KG1 (cell line): ENCODE measurements at regions not wholly inside any gene's neighbourhood (a gene's known extent, or its start where the extent isn't known, plus 50 kb on each side); places are given as distances from the start of the nearest gene placed in this dataset.
"Not testable (repeated sequence)": the region's sequence is repeated elsewhere in the genome, so short reads cannot be mapped to it uniquely, and the experiment has no call there.

ENCODE experiments used
- DNase-seq: peaks from one replicate; lab custom pipeline; 2025; lab: John Stamatoyannopoulos, UW

- DNase-seq: no peak
These were observed 155.6 kb upstream of the GHITM start for GRCh38 chr10:83983578-83984255.

- DNase-seq: no peak
These were observed 155.1 kb upstream of the GHITM start for GRCh38 chr10:83984256-83984640.

- no peak for DNase-seq
These were observed 152.5 kb upstream of the GHITM start for GRCh38 chr10:83986800-83987199.

- no peak for DNase-seq
These were observed 152.1 kb upstream of the GHITM start for GRCh38 chr10:83987216-83987615.

GRCh38 chr10:83988435-83988834, 150.9 kb upstream of the GHITM start:
- DNase-seq: no peak

- no peak for DNase-seq
These were observed 149.2 kb upstream of the GHITM start for GRCh38 chr10:83990126-83990525.

GRCh38 chr10:83991986-83992753, 147.1 kb upstream of the GHITM start:
- DNase-seq: peak; percentile 19

- DNase-seq: no peak
These were observed 145.0 kb upstream of the GHITM start for GRCh38 chr10:83994325-83994724.

- DNase-seq: no peak
These were observed 143.5 kb upstream of the GHITM start for GRCh38 chr10:83995738-83996331.

- no peak for DNase-seq
These were observed 135.1 kb upstream of the GHITM start for GRCh38 chr10:84004221-84004620.

GRCh38 chr10:84005403-84005802, 133.9 kb upstream of the GHITM start:
- no peak for DNase-seq

- no peak for DNase-seq
These were observed 131.8 kb upstream of the GHITM start for GRCh38 chr10:84007482-84007881.

- no peak for DNase-seq
These were observed 130.4 kb upstream of the GHITM start for GRCh38 chr10:84008878-84009277.

GRCh38 chr10:84012431-84012830, 126.9 kb upstream of the GHITM start:
- DNase-seq: no peak

GRCh38 chr10:84012831-84013458, 126.4 kb upstream of the GHITM start:
- no peak for DNase-seq

- no peak for DNase-seq
These were observed 123.3 kb upstream of the GHITM start for GRCh38 chr10:84015877-84016595.

GRCh38 chr10:84018826-84019225, 120.5 kb upstream of the GHITM start:
- no peak for DNase-seq

- not testable (repeated sequence) for DNase-seq
These were observed 119.4 kb upstream of the GHITM start for GRCh38 chr10:84019854-84020458.

- DNase-seq: no peak
These were observed 112.5 kb upstream of the GHITM start for GRCh38 chr10:84026821-84027257.

- no peak for DNase-seq
These were observed 109.5 kb upstream of the GHITM start for GRCh38 chr10:84029840-84030239.

- DNase-seq: no peak
These were observed 101.3 kb upstream of the GHITM start for GRCh38 chr10:84038035-84038434.

- no peak for DNase-seq
These were observed 99.4 kb upstream of the GHITM start for GRCh38 chr10:84039957-84040356.
